ENCODE measurements at regions not wholly inside any gene's neighbourhood (a gene's known extent, or its start where the extent isn't known, plus 50 kb on each side); places are given as distances from the start of the nearest gene placed in this dataset.

- Histone ChIP-seq H3K27ac (ENCODE audit: extremely low read depth, low read depth, low read length) (no peak overlapping the region), H3K9me3 (ENCODE audit: control insufficient read depth, insufficient read depth, low read depth, low read length) (no peaks in the 10 kb centered on the region), H3K4me1 (ENCODE audit: control insufficient read depth, insufficient read depth, low read length) (0 out of 2 replicates have a peak, but pooled peaks cover 2% of the 10 kb centered on the region), H3K36me3 (ENCODE audit: control insufficient read depth in 2 of 2, insufficient read depth in 1 of 2, low read length in 2 of 2) (no peaks in the 10 kb centered on the region), H3K4me3 (ENCODE audit: low read depth, low read length) (no peak overlapping the region)
- ChIA-PET CTCF (interaction anchor here (1.3 kb wide), 1 partner anchor 180 kb away, joined by 6 read pairs; no protein-coding TSS in a partner anchor), POLR2A (no interaction called here)
- TF ChIP-seq, protein P1, sequence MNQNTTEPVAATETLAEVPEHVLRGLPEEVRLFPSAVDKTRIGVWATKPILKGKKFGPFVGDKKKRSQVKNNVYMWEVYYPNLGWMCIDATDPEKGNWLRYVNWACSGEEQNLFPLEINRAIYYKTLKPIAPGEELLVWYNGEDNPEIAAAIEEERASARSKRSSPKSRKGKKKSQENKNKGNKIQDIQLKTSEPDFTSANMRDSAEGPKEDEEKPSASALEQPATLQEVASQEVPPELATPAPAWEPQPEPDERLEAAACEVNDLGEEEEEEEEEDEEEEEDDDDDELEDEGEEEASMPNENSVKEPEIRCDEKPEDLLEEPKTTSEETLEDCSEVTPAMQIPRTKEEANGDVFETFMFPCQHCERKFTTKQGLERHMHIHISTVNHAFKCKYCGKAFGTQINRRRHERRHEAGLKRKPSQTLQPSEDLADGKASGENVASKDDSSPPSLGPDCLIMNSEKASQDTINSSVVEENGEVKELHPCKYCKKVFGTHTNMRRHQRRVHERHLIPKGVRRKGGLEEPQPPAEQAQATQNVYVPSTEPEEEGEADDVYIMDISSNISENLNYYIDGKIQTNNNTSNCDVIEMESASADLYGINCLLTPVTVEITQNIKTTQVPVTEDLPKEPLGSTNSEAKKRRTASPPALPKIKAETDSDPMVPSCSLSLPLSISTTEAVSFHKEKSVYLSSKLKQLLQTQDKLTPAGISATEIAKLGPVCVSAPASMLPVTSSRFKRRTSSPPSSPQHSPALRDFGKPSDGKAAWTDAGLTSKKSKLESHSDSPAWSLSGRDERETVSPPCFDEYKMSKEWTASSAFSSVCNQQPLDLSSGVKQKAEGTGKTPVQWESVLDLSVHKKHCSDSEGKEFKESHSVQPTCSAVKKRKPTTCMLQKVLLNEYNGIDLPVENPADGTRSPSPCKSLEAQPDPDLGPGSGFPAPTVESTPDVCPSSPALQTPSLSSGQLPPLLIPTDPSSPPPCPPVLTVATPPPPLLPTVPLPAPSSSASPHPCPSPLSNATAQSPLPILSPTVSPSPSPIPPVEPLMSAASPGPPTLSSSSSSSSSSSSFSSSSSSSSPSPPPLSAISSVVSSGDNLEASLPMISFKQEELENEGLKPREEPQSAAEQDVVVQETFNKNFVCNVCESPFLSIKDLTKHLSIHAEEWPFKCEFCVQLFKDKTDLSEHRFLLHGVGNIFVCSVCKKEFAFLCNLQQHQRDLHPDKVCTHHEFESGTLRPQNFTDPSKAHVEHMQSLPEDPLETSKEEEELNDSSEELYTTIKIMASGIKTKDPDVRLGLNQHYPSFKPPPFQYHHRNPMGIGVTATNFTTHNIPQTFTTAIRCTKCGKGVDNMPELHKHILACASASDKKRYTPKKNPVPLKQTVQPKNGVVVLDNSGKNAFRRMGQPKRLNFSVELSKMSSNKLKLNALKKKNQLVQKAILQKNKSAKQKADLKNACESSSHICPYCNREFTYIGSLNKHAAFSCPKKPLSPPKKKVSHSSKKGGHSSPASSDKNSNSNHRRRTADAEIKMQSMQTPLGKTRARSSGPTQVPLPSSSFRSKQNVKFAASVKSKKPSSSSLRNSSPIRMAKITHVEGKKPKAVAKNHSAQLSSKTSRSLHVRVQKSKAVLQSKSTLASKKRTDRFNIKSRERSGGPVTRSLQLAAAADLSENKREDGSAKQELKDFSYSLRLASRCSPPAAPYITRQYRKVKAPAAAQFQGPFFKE (tag by site-specific recombination; IDR thresholded peaks at IDR 0.05; ENCODE audit: borderline replicate concordance): no peak
- TF ChIP-seq, protein P2, sequence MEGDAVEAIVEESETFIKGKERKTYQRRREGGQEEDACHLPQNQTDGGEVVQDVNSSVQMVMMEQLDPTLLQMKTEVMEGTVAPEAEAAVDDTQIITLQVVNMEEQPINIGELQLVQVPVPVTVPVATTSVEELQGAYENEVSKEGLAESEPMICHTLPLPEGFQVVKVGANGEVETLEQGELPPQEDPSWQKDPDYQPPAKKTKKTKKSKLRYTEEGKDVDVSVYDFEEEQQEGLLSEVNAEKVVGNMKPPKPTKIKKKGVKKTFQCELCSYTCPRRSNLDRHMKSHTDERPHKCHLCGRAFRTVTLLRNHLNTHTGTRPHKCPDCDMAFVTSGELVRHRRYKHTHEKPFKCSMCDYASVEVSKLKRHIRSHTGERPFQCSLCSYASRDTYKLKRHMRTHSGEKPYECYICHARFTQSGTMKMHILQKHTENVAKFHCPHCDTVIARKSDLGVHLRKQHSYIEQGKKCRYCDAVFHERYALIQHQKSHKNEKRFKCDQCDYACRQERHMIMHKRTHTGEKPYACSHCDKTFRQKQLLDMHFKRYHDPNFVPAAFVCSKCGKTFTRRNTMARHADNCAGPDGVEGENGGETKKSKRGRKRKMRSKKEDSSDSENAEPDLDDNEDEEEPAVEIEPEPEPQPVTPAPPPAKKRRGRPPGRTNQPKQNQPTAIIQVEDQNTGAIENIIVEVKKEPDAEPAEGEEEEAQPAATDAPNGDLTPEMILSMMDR (tag by site-specific recombination; IDR thresholded peaks at IDR 0.05): no peak
- TF ChIP-seq ZXDB (tag by site-specific recombination; IDR thresholded peaks at IDR 0.05) (no peak), PRDM6 (tag by site-specific recombination; IDR thresholded peaks at IDR 0.05) (no peak), KLF1 (tag by site-specific recombination; IDR thresholded peaks at IDR 0.05) (no peak), INSM2 (tag by site-specific recombination; IDR thresholded peaks at IDR 0.05) (no peak), BCL11A (tag by site-specific recombination; IDR thresholded peaks at IDR 0.05; ENCODE audit: low read depth) (no peak), OSR2 (tag by site-specific recombination; IDR thresholded peaks at IDR 0.05) (no peak), ZNF488 (tag by site-specific recombination; IDR thresholded peaks at IDR 0.05) (no peak), SP2 (tag by site-specific recombination; IDR thresholded peaks at IDR 0.05) (no peak), ZNF660 (tag by site-specific recombination; IDR thresholded peaks at IDR 0.05) (no peak), ZNF214 (tag by site-specific recombination; IDR thresholded peaks at IDR 0.05; ENCODE audit: borderline replicate concordance) (no peak)
- TF ChIP-seq, protein P3, sequence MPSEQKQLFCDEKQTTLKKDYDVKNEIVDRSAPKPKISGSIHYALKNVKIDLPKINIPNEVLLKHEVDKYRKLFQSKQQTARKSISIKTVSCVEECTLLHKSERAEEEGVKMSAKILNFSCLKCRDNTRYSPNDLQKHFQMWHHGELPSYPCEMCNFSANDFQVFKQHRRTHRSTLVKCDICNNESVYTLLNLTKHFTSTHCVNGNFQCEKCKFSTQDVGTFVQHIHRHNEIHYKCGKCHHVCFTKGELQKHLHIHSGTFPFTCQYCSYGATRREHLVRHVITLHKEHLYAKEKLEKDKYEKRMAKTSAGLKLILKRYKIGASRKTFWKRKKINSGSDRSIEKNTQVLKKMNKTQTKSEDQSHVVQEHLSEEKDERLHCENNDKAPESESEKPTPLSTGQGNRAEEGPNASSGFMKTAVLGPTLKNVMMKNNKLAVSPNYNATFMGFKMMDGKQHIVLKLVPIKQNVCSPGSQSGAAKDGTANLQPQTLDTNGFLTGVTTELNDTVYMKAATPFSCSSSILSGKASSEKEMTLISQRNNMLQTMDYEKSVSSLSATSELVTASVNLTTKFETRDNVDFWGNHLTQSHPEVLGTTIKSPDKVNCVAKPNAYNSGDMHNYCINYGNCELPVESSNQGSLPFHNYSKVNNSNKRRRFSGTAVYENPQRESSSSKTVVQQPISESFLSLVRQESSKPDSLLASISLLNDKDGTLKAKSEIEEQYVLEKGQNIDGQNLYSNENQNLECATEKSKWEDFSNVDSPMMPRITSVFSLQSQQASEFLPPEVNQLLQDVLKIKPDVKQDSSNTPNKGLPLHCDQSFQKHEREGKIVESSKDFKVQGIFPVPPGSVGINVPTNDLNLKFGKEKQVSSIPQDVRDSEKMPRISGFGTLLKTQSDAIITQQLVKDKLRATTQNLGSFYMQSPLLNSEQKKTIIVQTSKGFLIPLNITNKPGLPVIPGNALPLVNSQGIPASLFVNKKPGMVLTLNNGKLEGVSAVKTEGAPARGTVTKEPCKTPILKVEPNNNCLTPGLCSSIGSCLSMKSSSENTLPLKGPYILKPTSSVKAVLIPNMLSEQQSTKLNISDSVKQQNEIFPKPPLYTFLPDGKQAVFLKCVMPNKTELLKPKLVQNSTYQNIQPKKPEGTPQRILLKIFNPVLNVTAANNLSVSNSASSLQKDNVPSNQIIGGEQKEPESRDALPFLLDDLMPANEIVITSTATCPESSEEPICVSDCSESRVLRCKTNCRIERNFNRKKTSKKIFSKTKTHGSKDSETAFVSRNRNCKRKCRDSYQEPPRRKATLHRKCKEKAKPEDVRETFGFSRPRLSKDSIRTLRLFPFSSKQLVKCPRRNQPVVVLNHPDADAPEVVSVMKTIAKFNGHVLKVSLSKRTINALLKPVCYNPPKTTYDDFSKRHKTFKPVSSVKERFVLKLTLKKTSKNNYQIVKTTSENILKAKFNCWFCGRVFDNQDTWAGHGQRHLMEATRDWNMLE (tag by site-specific recombination; conservative IDR thresholded peaks at IDR 0.05; ENCODE audit: low read depth): no peak
- TF ChIP-seq, protein P4, sequence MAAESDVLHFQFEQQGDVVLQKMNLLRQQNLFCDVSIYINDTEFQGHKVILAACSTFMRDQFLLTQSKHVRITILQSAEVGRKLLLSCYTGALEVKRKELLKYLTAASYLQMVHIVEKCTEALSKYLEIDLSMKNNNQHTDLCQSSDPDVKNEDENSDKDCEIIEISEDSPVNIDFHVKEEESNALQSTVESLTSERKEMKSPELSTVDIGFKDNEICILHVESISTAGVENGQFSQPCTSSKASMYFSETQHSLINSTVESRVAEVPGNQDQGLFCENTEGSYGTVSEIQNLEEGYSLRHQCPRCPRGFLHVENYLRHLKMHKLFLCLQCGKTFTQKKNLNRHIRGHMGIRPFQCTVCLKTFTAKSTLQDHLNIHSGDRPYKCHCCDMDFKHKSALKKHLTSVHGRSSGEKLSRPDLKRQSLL (tag by site-specific recombination; IDR thresholded peaks at IDR 0.05): no peak
- TF ChIP-seq, protein P5, sequence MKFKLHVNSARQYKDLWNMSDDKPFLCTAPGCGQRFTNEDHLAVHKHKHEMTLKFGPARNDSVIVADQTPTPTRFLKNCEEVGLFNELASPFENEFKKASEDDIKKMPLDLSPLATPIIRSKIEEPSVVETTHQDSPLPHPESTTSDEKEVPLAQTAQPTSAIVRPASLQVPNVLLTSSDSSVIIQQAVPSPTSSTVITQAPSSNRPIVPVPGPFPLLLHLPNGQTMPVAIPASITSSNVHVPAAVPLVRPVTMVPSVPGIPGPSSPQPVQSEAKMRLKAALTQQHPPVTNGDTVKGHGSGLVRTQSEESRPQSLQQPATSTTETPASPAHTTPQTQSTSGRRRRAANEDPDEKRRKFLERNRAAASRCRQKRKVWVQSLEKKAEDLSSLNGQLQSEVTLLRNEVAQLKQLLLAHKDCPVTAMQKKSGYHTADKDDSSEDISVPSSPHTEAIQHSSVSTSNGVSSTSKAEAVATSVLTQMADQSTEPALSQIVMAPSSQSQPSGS (tag by site-specific recombination; IDR thresholded peaks at IDR 0.05; ENCODE audit: low read depth): no peak
Measured at GRCh38 chr12:77745624-77746023, 85.1 kb upstream of the NAV3 start.

Data from HEK293 (cell line).